IPS-20b (cell line): ENCODE measurements at regions not wholly inside any gene's neighbourhood (a gene's known extent, or its start where the extent isn't known, plus 50 kb on each side); places are given as distances from the start of the nearest gene placed in this dataset.
"Not testable (repeated sequence)": the region's sequence is repeated elsewhere in the genome, so short reads cannot be mapped to it uniquely, and the experiment has no call there.

Source experiments
- H3K27ac ChIP-seq: one replicate; pipeline ENCODE4 v1.5.1; 2013; ENCODE audit warnings: low read length
- H3K27me3 ChIP-seq: 2 replicates; pipeline ENCODE4 v1.6.1; 2013; ENCODE audit warnings: mild to moderate bottlenecking, low read length, inconsistent platforms; ENCODE audit not compliant: insufficient read depth
- H3K36me3 ChIP-seq: 2 replicates; pipeline ENCODE4 v1.6.1; 2013; ENCODE audit warnings: low read depth, mild to moderate bottlenecking, inconsistent platforms, low read length, moderate library complexity; ENCODE audit not compliant: insufficient read depth
- H3K4me1 ChIP-seq: 2 replicates; pipeline ENCODE4 v1.6.1; 2013; ENCODE audit warnings: mild to moderate bottlenecking, control low read depth, inconsistent platforms, low read length, moderate library complexity; ENCODE audit not compliant: insufficient read depth
- H3K4me3 ChIP-seq: 2 replicates; pipeline ENCODE4 v1.5.1; 2013; ENCODE audit warnings: mild to moderate bottlenecking, low read length, inconsistent platforms
- H3K9ac ChIP-seq: 2 replicates; pipeline ENCODE4 v1.6.1; 2013; ENCODE audit warnings: low read depth, mild to moderate bottlenecking, inconsistent platforms, low read length, moderate library complexity
- H3K9me3 ChIP-seq: 2 replicates; pipeline ENCODE4 v1.6.1; 2013; ENCODE audit warnings: mild to moderate bottlenecking, low read depth, low read length, inconsistent platforms; ENCODE audit not compliant: insufficient read depth

GRCh38 chr18:35880788-35881455 is 91.6 kb upstream of the RMP24 start:
- no peak overlapping the region for H3K4me3 ChIP-seq
- no peaks in the 10 kb centered on the region for H3K9me3 ChIP-seq
- no peak overlapping the region for H3K27ac ChIP-seq
- H3K9ac ChIP-seq = no peak overlapping the region
- H3K27me3 ChIP-seq = no peaks in the 10 kb centered on the region
- H3K4me1 ChIP-seq = peaks cover 6% of the 10 kb centered on the region
- H3K36me3 ChIP-seq = no peaks in the 10 kb centered on the region

- no peak overlapping the region for H3K4me3 ChIP-seq
- no peaks in the 10 kb centered on the region for H3K36me3 ChIP-seq
- peaks cover 6% of the 10 kb centered on the region for H3K4me1 ChIP-seq
- no peaks in the 10 kb centered on the region for H3K27me3 ChIP-seq
- H3K9ac ChIP-seq = 0 out of 2 replicates have a peak overlapping the region, but pooled peaks have one; percentile 10
- no peaks in the 10 kb centered on the region for H3K9me3 ChIP-seq
- no peak overlapping the region for H3K27ac ChIP-seq
These were observed 84.2 kb upstream of the RMP24 start for GRCh38 chr18:35888329-35888728.

- H3K4me3 ChIP-seq = no peak overlapping the region
- H3K27me3 ChIP-seq = no peaks in the 10 kb centered on the region
- no peaks in the 10 kb centered on the region for H3K36me3 ChIP-seq
- H3K9me3 ChIP-seq = no peaks in the 10 kb centered on the region
- H3K27ac ChIP-seq = no peak overlapping the region
- no peak overlapping the region for H3K9ac ChIP-seq
- no peaks in the 10 kb centered on the region for H3K4me1 ChIP-seq
These were observed 82.8 kb upstream of the RMP24 start for GRCh38 chr18:35889677-35890076.

GRCh38 chr18:35890323-35890722 is 82.2 kb upstream of the RMP24 start:
- no peak overlapping the region for H3K9ac ChIP-seq
- H3K27me3 ChIP-seq = no peaks in the 10 kb centered on the region
- no peak overlapping the region for H3K4me3 ChIP-seq
- H3K36me3 ChIP-seq = peaks cover 5% of the 10 kb centered on the region; the same call in 1 of the 2 replicates
- H3K4me1 ChIP-seq = no peaks in the 10 kb centered on the region
- H3K27ac ChIP-seq = no peak overlapping the region
- no peaks in the 10 kb centered on the region for H3K9me3 ChIP-seq

GRCh38 chr18:35892118-35892517 is 80.4 kb upstream of the RMP24 start:
- Histone ChIP-seq H3K9me3 (peaks cover 8% of the 10 kb centered on the region; the same call in 1 of the 2 replicates), H3K27ac (no peak overlapping the region), H3K27me3 (no peaks in the 10 kb centered on the region), H3K36me3 (peaks cover 22% of the 10 kb centered on the region), H3K4me1 (no peaks in the 10 kb centered on the region), H3K9ac (no peak overlapping the region), H3K4me3 (no peak overlapping the region)

- H3K27me3 ChIP-seq, H3K4me1 ChIP-seq, H3K27ac ChIP-seq: not testable (repeated sequence)
These were observed 75.0 kb upstream of the RMP24 start for GRCh38 chr18:35897481-35897880.

GRCh38 chr18:35904389-35905037 is 68.0 kb upstream of the RMP24 start:
- Histone ChIP-seq H3K36me3 (peaks cover 17% of the 10 kb centered on the region), H3K27ac (no peak overlapping the region), H3K4me3 (no peak overlapping the region), H3K9me3 (no peaks in the 10 kb centered on the region), H3K27me3 (no peaks in the 10 kb centered on the region), H3K4me1 (no peaks in the 10 kb centered on the region), H3K9ac (no peak overlapping the region)

More at GRCh38 chr18:35897481-35897880, 75.0 kb upstream of the RMP24 start:
- peaks cover 25% of the 10 kb centered on the region for H3K36me3 ChIP-seq
- peaks cover 16% of the 10 kb centered on the region for H3K9me3 ChIP-seq
- H3K9ac ChIP-seq, H3K4me3 ChIP-seq: not testable (repeated sequence)

GRCh38 chr18:35905436-35905835 is 67.0 kb upstream of the RMP24 start:
- H3K36me3 ChIP-seq = peaks cover 17% of the 10 kb centered on the region
- no peaks in the 10 kb centered on the region for H3K27me3 ChIP-seq
- H3K9me3 ChIP-seq = no peaks in the 10 kb centered on the region
- H3K9ac ChIP-seq = no peak overlapping the region
- no peak overlapping the region for H3K4me3 ChIP-seq
- H3K4me1 ChIP-seq = no peaks in the 10 kb centered on the region
- no peak overlapping the region for H3K27ac ChIP-seq

GRCh38 chr18:35906291-35906690 is 66.2 kb upstream of the RMP24 start:
- H3K27me3 ChIP-seq, H3K4me3 ChIP-seq, H3K4me1 ChIP-seq, H3K27ac ChIP-seq, H3K9ac ChIP-seq, H3K9me3 ChIP-seq: not testable (repeated sequence)
- H3K36me3 ChIP-seq = peaks cover 17% of the 10 kb centered on the region

GRCh38 chr18:35910327-35910726 is 62.2 kb upstream of the RMP24 start:
- no peak overlapping the region for H3K9ac ChIP-seq
- H3K9me3 ChIP-seq = no peaks in the 10 kb centered on the region
- H3K27ac ChIP-seq = no peak overlapping the region
- no peaks in the 10 kb centered on the region for H3K27me3 ChIP-seq
- H3K36me3 ChIP-seq = peaks cover 5% of the 10 kb centered on the region; the same call in 1 of the 2 replicates
- H3K4me1 ChIP-seq = peaks cover 8% of the 10 kb centered on the region; the same call in 1 of the 2 replicates
- no peak overlapping the region for H3K4me3 ChIP-seq

GRCh38 chr18:35912332-35912731 is 60.1 kb upstream of the RMP24 start:
- H3K4me1 ChIP-seq = peaks cover 8% of the 10 kb centered on the region
- peak overlapping the region; percentile 6; the same call in 1 of the 2 replicates for H3K9ac ChIP-seq
- H3K27ac ChIP-seq = no peak overlapping the region
- H3K27me3 ChIP-seq = no peaks in the 10 kb centered on the region
- H3K36me3 ChIP-seq = peaks cover 5% of the 10 kb centered on the region; the same call in 1 of the 2 replicates
- H3K4me3 ChIP-seq = no peak overlapping the region
- no peaks in the 10 kb centered on the region for H3K9me3 ChIP-seq

- no peak overlapping the region for H3K9ac ChIP-seq
- H3K4me3 ChIP-seq = no peak overlapping the region
- H3K36me3 ChIP-seq = peaks cover 5% of the 10 kb centered on the region; the same call in 1 of the 2 replicates
- H3K27me3 ChIP-seq = no peaks in the 10 kb centered on the region
- H3K27ac ChIP-seq = no peak overlapping the region
- peaks cover 8% of the 10 kb centered on the region for H3K4me1 ChIP-seq
- H3K9me3 ChIP-seq = no peaks in the 10 kb centered on the region
These were observed 57.4 kb upstream of the RMP24 start for GRCh38 chr18:35915056-35915455.
